ENCODE measurements at regions not wholly inside any gene's neighbourhood (a gene's known extent, or its start where the extent isn't known, plus 50 kb on each side); places are given as distances from the start of the nearest gene placed in this dataset.

GRCh38 chr22:49162841-49163240 lies 664.8 kb downstream of the BRD1 start:
- peaks cover 0 to 45% (median 0%) of the 10 kb centered on the region in 4 donors for H3K27me3 ChIP-seq
- intact Hi-C loops (cut with DNase I): no loop called here

GRCh38 chr22:49161002-49161850 lies 666.4 kb downstream of the BRD1 start:
- Histone ChIP-seq H3K9me3 (no peaks in the 10 kb centered on the region), H3K4me1 (no peaks in the 10 kb centered on the region), H3K27ac (no peak overlapping the region), H3K4me3 (no peak overlapping the region), H3K36me3 (no peaks in the 10 kb centered on the region), H3K27me3 (peaks cover 0 to 51% (median 0%) of the 10 kb centered on the region in 4 donors)
- TF ChIP-seq POLR2A (IDR thresholded peaks at IDR 0.05): no peak
- TF ChIP-seq CTCF (IDR thresholded peaks at IDR 0.05): no peak
- intact Hi-C loops (cut with DNase I): no loop called here
- DNase-seq: no peak
- 73 to 84% methylated on average over 9 to 24 of the region's 25 CpGs for WGBS, 2 donors

More at GRCh38 chr22:49162841-49163240, 664.8 kb downstream of the BRD1 start:
- Histone ChIP-seq H3K36me3 (no peaks in the 10 kb centered on the region), H3K4me1 (no peaks in the 10 kb centered on the region), H3K4me3 (no peak overlapping the region), H3K27ac (no peak overlapping the region), H3K9me3 (no peaks in the 10 kb centered on the region)
- 67 to 74% methylated on average over 5 to 6 of the region's 16 CpGs for WGBS, 2 donors
- TF ChIP-seq CTCF (IDR thresholded peaks at IDR 0.05) (no peak), POLR2A (IDR thresholded peaks at IDR 0.05) (no peak)
- no peak for DNase-seq

- no peak overlapping the region for H3K27ac ChIP-seq
- no peaks in the 10 kb centered on the region for H3K36me3 ChIP-seq
- H3K9me3 ChIP-seq: no peaks in the 10 kb centered on the region
- DNase-seq: no peak
- H3K4me3 ChIP-seq: no peak overlapping the region
- TF ChIP-seq CTCF (IDR thresholded peaks at IDR 0.05) (no peak), POLR2A (IDR thresholded peaks at IDR 0.05) (no peak)
- intact Hi-C loops (cut with DNase I): no loop called here
- peaks cover 0 to 51% (median 0%) of the 10 kb centered on the region in 4 donors for H3K27me3 ChIP-seq
- no peaks in the 10 kb centered on the region for H3K4me1 ChIP-seq
- WGBS, 2 donors: 59 to 86% methylated on average over 5 of the region's 19 CpGs
Observed at GRCh38 chr22:49160261-49161001, 667.2 kb downstream of the BRD1 start.

- intact Hi-C loops (cut with DNase I): no loop called here
- DNase-seq: no peak
- no peak overlapping the region for H3K27ac ChIP-seq
- no peak overlapping the region for H3K4me3 ChIP-seq
- peaks cover 0 to 51% (median 0%) of the 10 kb centered on the region in 4 donors for H3K27me3 ChIP-seq
- TF ChIP-seq CTCF (IDR thresholded peaks at IDR 0.05) (no peak), POLR2A (IDR thresholded peaks at IDR 0.05) (no peak)
- no peaks in the 10 kb centered on the region for H3K36me3 ChIP-seq
- 55 to 75% methylated on average over 8 to 9 of the region's 10 CpGs for WGBS, 2 donors
- no peaks in the 10 kb centered on the region for H3K9me3 ChIP-seq
- H3K4me1 ChIP-seq: no peaks in the 10 kb centered on the region
Observed at GRCh38 chr22:49159711-49160110, 668.0 kb downstream of the BRD1 start.

Data from esophagus squamous epithelium (tissue), 5 donors.